ENCODE measurements at regions not wholly inside any gene's neighbourhood (a gene's known extent, or its start where the extent isn't known, plus 50 kb on each side); places are given as distances from the start of the nearest gene placed in this dataset.
A peak's percentile ranks its signal among the peaks of the same experiment; 100 is the strongest.

GRCh38 chr9:18396102-18396728 lies 77.7 kb upstream of the ADAMTSL1 start:
- H3K27me3 ChIP-seq (ENCODE audit: insufficient read depth, low read length, poor library complexity, severe bottlenecking), result no peaks in the 10 kb centered on the region

GRCh38 chr9:18397076-18397475 lies 76.9 kb upstream of the ADAMTSL1 start:
- Histone ChIP-seq H3K4me3 (ENCODE audit: low read length) (no peak overlapping the region), H3K36me3 (ENCODE audit: insufficient read depth, low read length) (no peaks in the 10 kb centered on the region), H3K4me1 (ENCODE audit: insufficient read depth, low read length) (no peaks in the 10 kb centered on the region), H3K27me3 (ENCODE audit: insufficient read depth, low read length, poor library complexity, severe bottlenecking) (no peaks in the 10 kb centered on the region), H3K27ac (ENCODE audit: low read depth, low read length) (no peak overlapping the region), H3K9me3 (ENCODE audit: low read length) (no peaks in the 10 kb centered on the region)
- H3K36me3 Mint-ChIP-seq, result no peaks in the 10 kb centered on the region
- ChIA-PET POLR2A (no interaction called here), CTCF (no interaction called here)
- no peaks in the 10 kb centered on the region for H3K4me1 Mint-ChIP-seq
- DNase-seq, result no peak
- H3K4me3 Mint-ChIP-seq, result no peak overlapping the region
- H3K27me3 Mint-ChIP-seq, result peaks cover 0 to 2% of the 10 kb centered on the region in 2 donors
- no peak overlapping the region for H3K27ac Mint-ChIP-seq
- peaks cover 0 to 1% (median 0%) of the 10 kb centered on the region in 5 donors for H3K9me3 Mint-ChIP-seq

More at GRCh38 chr9:18396102-18396728, 77.7 kb upstream of the ADAMTSL1 start:
- H3K4me1 Mint-ChIP-seq, result no peaks in the 10 kb centered on the region
- H3K9me3 ChIP-seq (ENCODE audit: low read length), result no peaks in the 10 kb centered on the region
- no peaks in the 10 kb centered on the region for H3K36me3 ChIP-seq (ENCODE audit: insufficient read depth, low read length)
- no peak for DNase-seq
- CTCF ChIA-PET, result no interaction called here
- H3K36me3 Mint-ChIP-seq, result no peaks in the 10 kb centered on the region
- H3K4me3 ChIP-seq (ENCODE audit: low read length), result no peak overlapping the region
- H3K4me3 Mint-ChIP-seq, result no peak overlapping the region
- H3K4me1 ChIP-seq (ENCODE audit: insufficient read depth, low read length), result no peaks in the 10 kb centered on the region
- H3K27ac Mint-ChIP-seq, result no peak overlapping the region
- H3K9me3 Mint-ChIP-seq, result peaks cover 0 to 1% (median 0%) of the 10 kb centered on the region in 5 donors
- H3K27ac ChIP-seq (ENCODE audit: low read depth, low read length), result no peak overlapping the region
- POLR2A ChIA-PET, result no interaction called here
- H3K27me3 Mint-ChIP-seq, result peaks cover 0 to 2% of the 10 kb centered on the region in 2 donors

- Histone ChIP-seq H3K36me3 (ENCODE audit: insufficient read depth, low read length) (no peaks in the 10 kb centered on the region), H3K9me3 (ENCODE audit: low read length) (no peaks in the 10 kb centered on the region), H3K27me3 (ENCODE audit: insufficient read depth, low read length, poor library complexity, severe bottlenecking) (no peaks in the 10 kb centered on the region), H3K4me1 (ENCODE audit: insufficient read depth, low read length) (no peaks in the 10 kb centered on the region), H3K27ac (ENCODE audit: low read depth, low read length) (no peak overlapping the region), H3K4me3 (ENCODE audit: low read length) (no peak overlapping the region)
- H3K9me3 Mint-ChIP-seq, result peaks cover 0 to 1% (median 0%) of the 10 kb centered on the region in 5 donors
- no peaks in the 10 kb centered on the region for H3K4me1 Mint-ChIP-seq
- CTCF ChIA-PET, result no interaction called here
- no peak overlapping the region for H3K4me3 Mint-ChIP-seq
- H3K27me3 Mint-ChIP-seq, result no peaks in the 10 kb centered on the region
- H3K27ac Mint-ChIP-seq, result no peak overlapping the region
- POLR2A ChIA-PET, result no interaction called here
- DNase-seq, result no peak
- H3K36me3 Mint-ChIP-seq, result no peaks in the 10 kb centered on the region
These were observed 75.9 kb upstream of the ADAMTSL1 start for GRCh38 chr9:18398038-18398437.

GRCh38 chr9:18404434-18405029 lies 69.4 kb upstream of the ADAMTSL1 start:
- Mint-ChIP-seq H3K27me3 (no peaks in the 10 kb centered on the region), H3K4me1 (no peaks in the 10 kb centered on the region), H3K4me3 (no peak overlapping the region), H3K36me3 (no peaks in the 10 kb centered on the region), H3K9me3 (no peaks in the 10 kb centered on the region), H3K27ac (no peak overlapping the region)
- no peaks in the 10 kb centered on the region for H3K4me1 ChIP-seq (ENCODE audit: insufficient read depth, low read length)
- H3K27ac ChIP-seq (ENCODE audit: low read depth, low read length), result no peak overlapping the region
- H3K4me3 ChIP-seq (ENCODE audit: low read length), result no peak overlapping the region
- H3K27me3 ChIP-seq (ENCODE audit: insufficient read depth, low read length, poor library complexity, severe bottlenecking), result no peaks in the 10 kb centered on the region
- POLR2A ChIA-PET, result no interaction called here
- no peaks in the 10 kb centered on the region for H3K36me3 ChIP-seq (ENCODE audit: insufficient read depth, low read length)
- no peak for DNase-seq
- no peaks in the 10 kb centered on the region for H3K9me3 ChIP-seq (ENCODE audit: low read length)
- CTCF ChIA-PET, result no interaction called here

- Mint-ChIP-seq H3K9me3 (no peaks in the 10 kb centered on the region), H3K4me3 (no peak overlapping the region), H3K4me1 (no peaks in the 10 kb centered on the region), H3K27me3 (no peaks in the 10 kb centered on the region), H3K27ac (no peak overlapping the region), H3K36me3 (no peaks in the 10 kb centered on the region)
- DNase-seq, result no peak
- ChIA-PET CTCF (no interaction called here), POLR2A (no interaction called here)
- Histone ChIP-seq H3K27me3 (ENCODE audit: insufficient read depth, low read length, poor library complexity, severe bottlenecking) (no peaks in the 10 kb centered on the region), H3K36me3 (ENCODE audit: insufficient read depth, low read length) (no peaks in the 10 kb centered on the region), H3K9me3 (ENCODE audit: low read length) (no peaks in the 10 kb centered on the region), H3K27ac (ENCODE audit: low read depth, low read length) (no peak overlapping the region), H3K4me3 (ENCODE audit: low read length) (no peak overlapping the region), H3K4me1 (ENCODE audit: insufficient read depth, low read length) (no peaks in the 10 kb centered on the region)
These were observed 68.7 kb upstream of the ADAMTSL1 start for GRCh38 chr9:18405240-18405639.

- Mint-ChIP-seq H3K4me3 (no peak overlapping the region), H3K27ac (no peak overlapping the region), H3K27me3 (peaks cover 0 to 1% of the 10 kb centered on the region in 2 donors), H3K36me3 (no peaks in the 10 kb centered on the region), H3K9me3 (peaks cover 0 to 2% (median 0%) of the 10 kb centered on the region in 5 donors), H3K4me1 (no peaks in the 10 kb centered on the region)
- Histone ChIP-seq H3K27me3 (ENCODE audit: insufficient read depth, low read length, poor library complexity, severe bottlenecking) (no peaks in the 10 kb centered on the region), H3K36me3 (ENCODE audit: insufficient read depth, low read length) (no peaks in the 10 kb centered on the region), H3K4me1 (ENCODE audit: insufficient read depth, low read length) (no peaks in the 10 kb centered on the region), H3K4me3 (ENCODE audit: low read length) (no peak overlapping the region), H3K27ac (ENCODE audit: low read depth, low read length) (no peak overlapping the region), H3K9me3 (ENCODE audit: low read length) (no peaks in the 10 kb centered on the region)
- ChIA-PET POLR2A (no interaction called here), CTCF (no interaction called here)
- DNase-seq, result no peak
These were observed 63.0 kb upstream of the ADAMTSL1 start for GRCh38 chr9:18410983-18411382.

GRCh38 chr9:18421391-18421790 lies 52.6 kb upstream of the ADAMTSL1 start:
- Mint-ChIP-seq H3K27ac (no peak overlapping the region), H3K36me3 (no peaks in the 10 kb centered on the region), H3K9me3 (peaks cover 0 to 5% (median 0%) of the 10 kb centered on the region in 5 donors), H3K4me3 (peak overlapping the region in 1 of 7 donors; percentile 2), H3K4me1 (no peaks in the 10 kb centered on the region), H3K27me3 (no peaks in the 10 kb centered on the region)
- no peak for DNase-seq
- no peaks in the 10 kb centered on the region for H3K36me3 ChIP-seq (ENCODE audit: insufficient read depth, low read length)
- no peak overlapping the region for H3K4me3 ChIP-seq (ENCODE audit: low read length)
- ChIA-PET POLR2A (no interaction called here), CTCF (no interaction called here)
- H3K27me3 ChIP-seq (ENCODE audit: insufficient read depth, low read length, poor library complexity, severe bottlenecking), result no peaks in the 10 kb centered on the region
- H3K9me3 ChIP-seq (ENCODE audit: low read length), result no peaks in the 10 kb centered on the region
- H3K4me1 ChIP-seq (ENCODE audit: insufficient read depth, low read length), result no peaks in the 10 kb centered on the region
- no peak overlapping the region for H3K27ac ChIP-seq (ENCODE audit: low read depth, low read length)

- no peak overlapping the region for H3K4me3 ChIP-seq (ENCODE audit: low read length)
- H3K4me1 ChIP-seq (ENCODE audit: insufficient read depth, low read length), result no peaks in the 10 kb centered on the region
- Mint-ChIP-seq H3K27ac (no peak overlapping the region), H3K36me3 (no peaks in the 10 kb centered on the region), H3K4me1 (no peaks in the 10 kb centered on the region), H3K4me3 (no peak overlapping the region), H3K27me3 (no peaks in the 10 kb centered on the region), H3K9me3 (peaks cover 0 to 5% (median 0%) of the 10 kb centered on the region in 5 donors)
- H3K36me3 ChIP-seq (ENCODE audit: insufficient read depth, low read length), result no peaks in the 10 kb centered on the region
- H3K9me3 ChIP-seq (ENCODE audit: low read length), result no peaks in the 10 kb centered on the region
- no peaks in the 10 kb centered on the region for H3K27me3 ChIP-seq (ENCODE audit: insufficient read depth, low read length, poor library complexity, severe bottlenecking)
- H3K27ac ChIP-seq (ENCODE audit: low read depth, low read length), result no peak overlapping the region
- CTCF ChIA-PET, result no interaction called here
- no peak for DNase-seq
- POLR2A ChIA-PET, result no interaction called here
These were observed 51.5 kb upstream of the ADAMTSL1 start for GRCh38 chr9:18422296-18423036.
